H9 (cell line): ENCODE measurements at regions not wholly inside any gene's neighbourhood (a gene's known extent, or its start where the extent isn't known, plus 50 kb on each side); places are given as distances from the start of the nearest gene placed in this dataset.

ENCODE experiments used
- DNase-seq: peaks from one replicate; pipeline ENCODE4 v3.0.0-alpha.2; 2017
- H2AFZ ChIP-seq: one replicate; pipeline ENCODE4 v1.6.1; 2013; ENCODE audit warnings: mild to moderate bottlenecking, low read length, control low read depth, moderate library complexity
- H2AK5ac ChIP-seq: 2 replicates; pipeline ENCODE4 v1.6.1; 2013; ENCODE audit warnings: low read length, control low read depth, mixed read lengths; ENCODE audit not compliant: insufficient read length
- H2BK120ac ChIP-seq: one replicate; pipeline ENCODE4 v1.6.1; 2013; ENCODE audit warnings: low read depth, mild to moderate bottlenecking, low read length, control low read depth, inconsistent platforms; ENCODE audit not compliant: poor library complexity, severe bottlenecking
- H2BK12ac ChIP-seq: 2 replicates; pipeline ENCODE4 v1.6.1; 2013; ENCODE audit warnings: low read length, control low read depth, mixed read lengths, low read depth; ENCODE audit not compliant: insufficient read length
- H2BK15ac ChIP-seq: 2 replicates; pipeline ENCODE4 v1.6.1; 2013; ENCODE audit warnings: low read depth, low read length, control low read depth
- H2BK20ac ChIP-seq: one replicate; pipeline ENCODE4 v1.6.1; 2013; ENCODE audit warnings: low read depth, mild to moderate bottlenecking, low read length, control low read depth, inconsistent platforms; ENCODE audit not compliant: poor library complexity, severe bottlenecking
- H2BK5ac ChIP-seq: 2 replicates; pipeline ENCODE4 v1.6.1; 2013; ENCODE audit warnings: low read length, control low read depth, mixed read lengths; ENCODE audit not compliant: insufficient read length
- H3K14ac ChIP-seq: 2 replicates; pipeline ENCODE4 v1.6.1; 2013; ENCODE audit warnings: low read length, control low read depth; ENCODE audit not compliant: insufficient read depth
- H3K18ac ChIP-seq: 2 replicates; pipeline ENCODE4 v1.6.1; 2013; ENCODE audit warnings: low read depth, mild to moderate bottlenecking, mixed read lengths, low read length, control low read depth; ENCODE audit not compliant: insufficient read length
- H3K23ac ChIP-seq: 2 replicates; pipeline ENCODE4 v1.6.1; 2013; ENCODE audit warnings: low read length, control low read depth, mixed read lengths, low read depth; ENCODE audit not compliant: insufficient read length
- H3K23me2 ChIP-seq: 2 replicates; pipeline ENCODE4 v1.6.1; 2013; ENCODE audit warnings: low read depth, mild to moderate bottlenecking, mixed read lengths, low read length, control low read depth; ENCODE audit not compliant: insufficient read length, poor library complexity, severe bottlenecking
- H3K27ac ChIP-seq: 2 replicates; pipeline ENCODE4 v1.5.1; 2013; ENCODE audit warnings: low read length, control low read depth, mixed read lengths, low read depth; ENCODE audit not compliant: insufficient read length
- H3K27me3 ChIP-seq: 2 replicates; pipeline ENCODE4 v1.6.1; 2013; ENCODE audit warnings: low read length, control low read depth, inconsistent platforms; ENCODE audit not compliant: insufficient read depth
- H3K4ac ChIP-seq: 2 replicates; pipeline ENCODE4 v1.6.1; 2013; ENCODE audit warnings: low read depth, mild to moderate bottlenecking, control low read depth, inconsistent platforms, low read length, moderate library complexity
- H3K4me1 ChIP-seq: 2 replicates; pipeline ENCODE4 v1.6.1; 2013; ENCODE audit warnings: low read length, control low read depth, inconsistent platforms; ENCODE audit not compliant: insufficient read depth
- H3K4me2 ChIP-seq: 2 replicates; pipeline ENCODE4 v1.6.1; 2013; ENCODE audit warnings: low read length, control low read depth, mixed read lengths; ENCODE audit not compliant: insufficient read length, insufficient read depth
- H3K56ac ChIP-seq: 2 replicates; pipeline ENCODE4 v1.6.1; 2013; ENCODE audit warnings: low read depth, mild to moderate bottlenecking, mixed read lengths, low read length, control low read depth; ENCODE audit not compliant: insufficient read length
- H3K79me1 ChIP-seq: 2 replicates; pipeline ENCODE4 v1.6.1; 2013; ENCODE audit warnings: low read depth, mild to moderate bottlenecking, moderate library complexity, low read length, control low read depth, inconsistent platforms; ENCODE audit not compliant: insufficient read depth, poor library complexity, severe bottlenecking
- H3K79me2 ChIP-seq: 2 replicates; pipeline ENCODE4 v1.6.1; 2013; ENCODE audit warnings: low read length, control low read depth, inconsistent platforms; ENCODE audit not compliant: insufficient read depth
- H3K9ac ChIP-seq: 2 replicates; pipeline ENCODE4 v1.6.1; 2013; ENCODE audit warnings: low read length, control low read depth, mixed read lengths; ENCODE audit not compliant: insufficient read length; ENCODE audit errors: extremely low read depth
- H3K9me3 ChIP-seq: one replicate; pipeline ENCODE4 v1.6.1; 2013; ENCODE audit warnings: low read depth, low read length, inconsistent platforms; ENCODE audit not compliant: control insufficient read depth
- H3T11ph ChIP-seq: one replicate; pipeline ENCODE4 v1.6.1; 2013; ENCODE audit warnings: mild to moderate bottlenecking, low read length, control low read depth, inconsistent platforms
- H4K20me1 ChIP-seq: one replicate; pipeline ENCODE4 v1.6.1; 2013; ENCODE audit not compliant: control insufficient read depth, insufficient read length, insufficient read depth
- H4K5ac ChIP-seq: 2 replicates; pipeline ENCODE4 v1.6.1; 2013; ENCODE audit warnings: low read depth, mild to moderate bottlenecking, mixed read lengths, low read length, control low read depth; ENCODE audit not compliant: insufficient read length
- H4K8ac ChIP-seq: replicated peaks from 2 replicates; pipeline ENCODE4 v1.6.1; 2013; ENCODE audit warnings: low read length, control low read depth, mixed read lengths, low read depth; ENCODE audit not compliant: insufficient read length
- H4K91ac ChIP-seq: 2 replicates; pipeline ENCODE4 v1.6.1; 2013; ENCODE audit warnings: low read depth, mild to moderate bottlenecking, moderate library complexity, mixed read lengths, low read length, control low read depth; ENCODE audit not compliant: insufficient read length
- H3K27ac Mint-ChIP-seq, 3 experiments: 2 replicates in 2 of 3; 3 replicates in 1 of 3; pipeline ENCODE4 v1.8.0; 2020 to 2021; ENCODE audit warnings: mixed read lengths in 3 of 3, mild to moderate bottlenecking in 1 of 3, moderate library complexity in 1 of 3
- H3K27me3 Mint-ChIP-seq: 2 replicates; pipeline ENCODE4 v1.8.0; 2021; ENCODE audit warnings: low read depth, mild to moderate bottlenecking, moderate library complexity, mixed read lengths
- H3K36me3 Mint-ChIP-seq, 3 experiments: 2 replicates in 2 of 3; 3 replicates in 1 of 3; pipeline ENCODE4 v1.8.0; 2020 to 2021; ENCODE audit warnings: low read depth in 3 of 3, mixed read lengths in 3 of 3; ENCODE audit not compliant: insufficient read depth in 1 of 3
- H3K4me1 Mint-ChIP-seq, 2 experiments: 2 replicates each; pipeline ENCODE4 v1.8.0; 2020; ENCODE audit warnings: mixed read lengths in 2 of 2
- H3K4me3 Mint-ChIP-seq, 2 experiments: 2 replicates in 1 of 2; 3 replicates in 1 of 2; pipeline ENCODE4 v1.8.0; 2020 to 2021; ENCODE audit warnings: mild to moderate bottlenecking in 2 of 2, mixed read lengths in 2 of 2, moderate library complexity in 1 of 2
- H3K9me3 Mint-ChIP-seq, 2 experiments: 2 replicates in 1 of 2; 3 replicates in 1 of 2; pipeline ENCODE4 v1.8.0; 2020; ENCODE audit warnings: mild to moderate bottlenecking in 2 of 2, mixed read lengths in 2 of 2, moderate library complexity in 1 of 2
- WGBS: extraction: QIAGEN DNeasy Blood & Tissue Kit; methylation state at CpG from one replicate; pipeline ENCODE4 v1.1.7; 2013; ENCODE audit warnings: missing lambda C conversion rate, low lambda C conversion rate, mixed read lengths; ENCODE audit not compliant: insufficient read length; ENCODE audit errors: extremely low coverage; 5-methylcytosine and 5-hydroxymethylcytosine counted together
- TF ChIP-seq, protein P1 (sequence below): fragments of 200-600 bp; sonication (generic); conservative IDR thresholded peaks from 3 replicates; pipeline ENCODE4 v1.8.0; 2021; ENCODE audit warnings: antibody characterized with exemption, mild to moderate bottlenecking

GRCh38 chrX:137988470-137988869, 422.5 kb downstream of the ZIC3 start:
- Histone ChIP-seq H3K79me1 (no peaks in the 10 kb centered on the region), H3T11ph (no peak overlapping the region), H2BK12ac (no peak overlapping the region), H2BK120ac (no peak overlapping the region), H3K56ac (no peak overlapping the region), H3K23me2 (no peaks in the 10 kb centered on the region), H2BK20ac (no peak overlapping the region), H3K23ac (no peak overlapping the region), H4K91ac (no peak overlapping the region), H2AFZ (no peak overlapping the region), H3K27me3 (no peaks in the 10 kb centered on the region), H2BK15ac (no peak overlapping the region), H4K5ac (no peak overlapping the region), H3K4me2 (no peak overlapping the region), H3K4me1 (no peaks in the 10 kb centered on the region; the same call in 1 of the 2 replicates), H4K8ac (no peak overlapping the region), H2AK5ac (no peak overlapping the region), H2BK5ac (no peak overlapping the region), H3K18ac (no peak overlapping the region), H3K9me3 (no peaks in the 10 kb centered on the region), H3K27ac (no peak overlapping the region), H3K79me2 (no peaks in the 10 kb centered on the region), H3K14ac (no peak overlapping the region), H4K20me1 (no peaks in the 10 kb centered on the region), H3K4ac (no peak overlapping the region), H3K9ac (no peak overlapping the region)
- H3K36me3 Mint-ChIP-seq: peaks cover 0 to 4% (median 0%) of the 10 kb centered on the region in 3 experiments; a peak in 1 of 7 replicates
- H3K4me1 Mint-ChIP-seq: peaks cover 28 to 29% of the 10 kb centered on the region in 2 experiments
- peaks cover 0 to 43% of the 10 kb centered on the region in 2 experiments; a peak in 2 of 5 replicates for H3K9me3 Mint-ChIP-seq
- H3K27ac Mint-ChIP-seq: no peak overlapping the region
- H3K4me3 Mint-ChIP-seq: no peak overlapping the region
- WGBS: no CpG with 5 or more reads among the region's 1 CpG
- TF ChIP-seq, protein P1, sequence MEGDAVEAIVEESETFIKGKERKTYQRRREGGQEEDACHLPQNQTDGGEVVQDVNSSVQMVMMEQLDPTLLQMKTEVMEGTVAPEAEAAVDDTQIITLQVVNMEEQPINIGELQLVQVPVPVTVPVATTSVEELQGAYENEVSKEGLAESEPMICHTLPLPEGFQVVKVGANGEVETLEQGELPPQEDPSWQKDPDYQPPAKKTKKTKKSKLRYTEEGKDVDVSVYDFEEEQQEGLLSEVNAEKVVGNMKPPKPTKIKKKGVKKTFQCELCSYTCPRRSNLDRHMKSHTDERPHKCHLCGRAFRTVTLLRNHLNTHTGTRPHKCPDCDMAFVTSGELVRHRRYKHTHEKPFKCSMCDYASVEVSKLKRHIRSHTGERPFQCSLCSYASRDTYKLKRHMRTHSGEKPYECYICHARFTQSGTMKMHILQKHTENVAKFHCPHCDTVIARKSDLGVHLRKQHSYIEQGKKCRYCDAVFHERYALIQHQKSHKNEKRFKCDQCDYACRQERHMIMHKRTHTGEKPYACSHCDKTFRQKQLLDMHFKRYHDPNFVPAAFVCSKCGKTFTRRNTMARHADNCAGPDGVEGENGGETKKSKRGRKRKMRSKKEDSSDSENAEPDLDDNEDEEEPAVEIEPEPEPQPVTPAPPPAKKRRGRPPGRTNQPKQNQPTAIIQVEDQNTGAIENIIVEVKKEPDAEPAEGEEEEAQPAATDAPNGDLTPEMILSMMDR: no peak
- no peaks in the 10 kb centered on the region; the same call in 1 of the 2 replicates for H3K27me3 Mint-ChIP-seq
- no peak for DNase-seq
